Ishikawa (cell line): ENCODE measurements at regions not wholly inside any gene's neighbourhood (a gene's known extent, or its start where the extent isn't known, plus 50 kb on each side); places are given as distances from the start of the nearest gene placed in this dataset.

Source experiments
- RAD21 ChIP-seq: IDR thresholded peaks from 2 replicates; pipeline ENCODE4 v1.6.1; 2012; ENCODE audit warnings: low read depth
- REST ChIP-seq: IDR thresholded peaks from 2 replicates; pipeline ENCODE4 v1.6.1; 2012; ENCODE audit warnings: low read depth, mild to moderate bottlenecking

GRCh38 chr6:23790756-23791155, 335.3 kb upstream of the NRSN1 start:
- no peak for TF ChIP-seq REST
- TF ChIP-seq RAD21, result no peak
